Activated CD4-positive, alpha-beta T cell treated with anti-CD3 and anti-CD28 coated beads, Interleukin-2, amount 50 U/mL, for 24 hours (primary cell): ENCODE measurements at regions not wholly inside any gene's neighbourhood (a gene's known extent, or its start where the extent isn't known, plus 50 kb on each side); places are given as distances from the start of the nearest gene placed in this dataset.

Experiments used
- DNase-seq, 2 donors: peaks; one replicate each; pipeline ENCODE4 v3.0.0-alpha.2; 2020; ENCODE audit warnings: low read depth in 1 of 2, low spot score in 1 of 2

- DNase-seq, result no peak
Observed at GRCh38 chr2:22290302-22290701, 1094.7 kb upstream of the KLHL29 start.

GRCh38 chr2:22290909-22291473 lies 1094.0 kb upstream of the KLHL29 start:
- DNase-seq, result no peak

GRCh38 chr2:22301228-22301627 lies 1083.8 kb upstream of the KLHL29 start:
- no peak for DNase-seq

- DNase-seq, result no peak
Observed at GRCh38 chr2:22326250-22326649, 1058.7 kb upstream of the KLHL29 start.

GRCh38 chr2:22329211-22330154 lies 1055.5 kb upstream of the KLHL29 start:
- no peak for DNase-seq

GRCh38 chr2:22336414-22336813 lies 1048.6 kb upstream of the KLHL29 start:
- DNase-seq, result no peak

GRCh38 chr2:22340716-22341115 lies 1044.3 kb upstream of the KLHL29 start:
- no peak for DNase-seq

GRCh38 chr2:22347306-22347705 lies 1037.7 kb upstream of the KLHL29 start:
- DNase-seq, result no peak

GRCh38 chr2:22350621-22351020 lies 1034.4 kb upstream of the KLHL29 start:
- DNase-seq, result no peak

GRCh38 chr2:22355816-22356433 lies 1029.1 kb upstream of the KLHL29 start:
- DNase-seq, result peak in 1 of 2 donors; percentile 2

GRCh38 chr2:22359071-22359672 lies 1025.8 kb upstream of the KLHL29 start:
- DNase-seq, result no peak

- DNase-seq, result no peak
Observed at GRCh38 chr2:22360735-22361374, 1024.1 kb upstream of the KLHL29 start.

- no peak for DNase-seq
Observed at GRCh38 chr2:22361571-22361970, 1023.4 kb upstream of the KLHL29 start.

GRCh38 chr2:22375096-22375495 lies 1009.9 kb upstream of the KLHL29 start:
- DNase-seq, result no peak

GRCh38 chr2:22377268-22377667 lies 1007.7 kb upstream of the KLHL29 start:
- DNase-seq, result no peak

GRCh38 chr2:22382479-22383169 lies 1002.4 kb upstream of the KLHL29 start:
- no peak for DNase-seq

- DNase-seq, result no peak
Observed at GRCh38 chr2:22397847-22398246, 987.1 kb upstream of the KLHL29 start.

- DNase-seq, result no peak
Observed at GRCh38 chr2:22403748-22404147, 981.2 kb upstream of the KLHL29 start.

GRCh38 chr2:22406625-22407024 lies 978.4 kb upstream of the KLHL29 start:
- DNase-seq, result no peak

- DNase-seq, result no peak
Observed at GRCh38 chr2:22420076-22420475, 964.9 kb upstream of the KLHL29 start.

- no peak for DNase-seq
Observed at GRCh38 chr2:22442051-22442450, 942.9 kb upstream of the KLHL29 start.
